ENCODE measurements at regions not wholly inside any gene's neighbourhood (a gene's known extent, or its start where the extent isn't known, plus 50 kb on each side); places are given as distances from the start of the nearest gene placed in this dataset.

GRCh38 chr9:99752417-99753109 lies 69.1 kb upstream of the NR4A3 start:
- Histone ChIP-seq H3K27me3 (ENCODE audit: insufficient read depth, poor library complexity, severe bottlenecking) (no peaks in the 10 kb centered on the region), H3K4me3 (replicated peaks; ENCODE audit: insufficient read depth, low read length) (no peak overlapping the region), H3K27ac (replicated peaks) (no peak overlapping the region)
- TF ChIP-seq GABPA (IDR thresholded peaks at IDR 0.05; ENCODE audit: low read depth) = no peak
- no peak for TF ChIP-seq POLR2AphosphoS5 (IDR thresholded peaks at IDR 0.05; ENCODE audit: low read depth)
- TF ChIP-seq REST (IDR thresholded peaks at IDR 0.05; ENCODE audit: insufficient replicate concordance, low read depth) = no peak
- no peak for TF ChIP-seq SPI1 (IDR thresholded peaks at IDR 0.05; ENCODE audit: borderline replicate concordance, low read depth)
- TF ChIP-seq CTCF (IDR thresholded peaks at IDR 0.05; ENCODE audit: insufficient read depth, low read length) = no peak
- DNase-seq (ENCODE audit: low read depth in 1 of 2, low spot score in 1 of 2) = no peak

GRCh38 chr9:99753436-99753835 lies 68.2 kb upstream of the NR4A3 start:
- DNase-seq (ENCODE audit: low read depth in 1 of 2, low spot score in 1 of 2) = no peak
- Histone ChIP-seq H3K27me3 (ENCODE audit: insufficient read depth, poor library complexity, severe bottlenecking) (no peaks in the 10 kb centered on the region), H3K4me3 (replicated peaks; ENCODE audit: insufficient read depth, low read length) (no peak overlapping the region), H3K27ac (replicated peaks) (no peak overlapping the region)
- TF ChIP-seq POLR2AphosphoS5 (IDR thresholded peaks at IDR 0.05; ENCODE audit: low read depth) (no peak), SPI1 (IDR thresholded peaks at IDR 0.05; ENCODE audit: borderline replicate concordance, low read depth) (no peak), REST (IDR thresholded peaks at IDR 0.05; ENCODE audit: insufficient replicate concordance, low read depth) (no peak), CTCF (IDR thresholded peaks at IDR 0.05; ENCODE audit: insufficient read depth, low read length) (no peak), GABPA (IDR thresholded peaks at IDR 0.05; ENCODE audit: low read depth) (no peak)

GRCh38 chr9:99760421-99760820 lies 61.3 kb upstream of the NR4A3 start:
- Histone ChIP-seq H3K27ac (replicated peaks) (no peak overlapping the region), H3K4me3 (replicated peaks; ENCODE audit: insufficient read depth, low read length) (no peak overlapping the region), H3K27me3 (ENCODE audit: insufficient read depth, poor library complexity, severe bottlenecking) (no peaks in the 10 kb centered on the region)
- no peak for DNase-seq (ENCODE audit: low read depth in 1 of 2, low spot score in 1 of 2)
- TF ChIP-seq POLR2AphosphoS5 (IDR thresholded peaks at IDR 0.05; ENCODE audit: low read depth) (no peak), CTCF (IDR thresholded peaks at IDR 0.05; ENCODE audit: insufficient read depth, low read length) (no peak), REST (IDR thresholded peaks at IDR 0.05; ENCODE audit: insufficient replicate concordance, low read depth) (no peak), GABPA (IDR thresholded peaks at IDR 0.05; ENCODE audit: low read depth) (no peak), SPI1 (IDR thresholded peaks at IDR 0.05; ENCODE audit: borderline replicate concordance, low read depth) (no peak)

Measured in HL-60 (cell line).